AG09309 (cell line): ENCODE measurements at regions not wholly inside any gene's neighbourhood (a gene's known extent, or its start where the extent isn't known, plus 50 kb on each side); places are given as distances from the start of the nearest gene placed in this dataset.

ENCODE experiments used
- DNase-seq: peaks from one replicate; pipeline ENCODE4 v3.0.0-alpha.2; 2010; ENCODE audit warnings: low read depth
- H3K4me3 ChIP-seq: 2 replicates; pipeline ENCODE4 v1.5.1; 2011; ENCODE audit warnings: mild to moderate bottlenecking, low read depth, low read length, moderate library complexity; ENCODE audit not compliant: control insufficient read depth
- TF ChIP-seq, protein P1 (sequence below): IDR thresholded peaks from 2 replicates; pipeline ENCODE4 v1.5.1; 2011; ENCODE audit warnings: mild to moderate bottlenecking, low read depth, low read length, inconsistent platforms; ENCODE audit not compliant: insufficient read depth, control insufficient read depth; ENCODE audit errors: missing control alignments

DNA sequence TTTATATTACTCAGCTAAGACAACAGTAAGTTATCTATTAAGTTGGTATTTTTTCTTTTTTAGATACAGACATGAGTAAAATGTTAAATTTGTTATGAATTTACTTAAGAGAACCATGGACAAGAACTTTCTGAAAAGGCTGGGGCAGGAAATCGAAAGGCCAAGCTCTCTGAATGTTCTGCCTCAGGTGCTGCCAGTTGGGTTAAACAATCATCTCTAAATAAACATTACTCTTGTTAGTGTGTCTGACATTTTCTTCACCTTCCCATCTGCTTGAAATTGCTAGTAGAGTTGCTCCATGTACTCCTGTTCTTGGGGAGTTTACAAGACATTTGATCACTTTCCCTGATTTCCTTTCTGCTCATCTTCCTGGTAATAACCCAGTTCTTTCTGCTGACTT, 87.5 kb downstream of the ANKRD7 start:
- TF ChIP-seq, protein P1, sequence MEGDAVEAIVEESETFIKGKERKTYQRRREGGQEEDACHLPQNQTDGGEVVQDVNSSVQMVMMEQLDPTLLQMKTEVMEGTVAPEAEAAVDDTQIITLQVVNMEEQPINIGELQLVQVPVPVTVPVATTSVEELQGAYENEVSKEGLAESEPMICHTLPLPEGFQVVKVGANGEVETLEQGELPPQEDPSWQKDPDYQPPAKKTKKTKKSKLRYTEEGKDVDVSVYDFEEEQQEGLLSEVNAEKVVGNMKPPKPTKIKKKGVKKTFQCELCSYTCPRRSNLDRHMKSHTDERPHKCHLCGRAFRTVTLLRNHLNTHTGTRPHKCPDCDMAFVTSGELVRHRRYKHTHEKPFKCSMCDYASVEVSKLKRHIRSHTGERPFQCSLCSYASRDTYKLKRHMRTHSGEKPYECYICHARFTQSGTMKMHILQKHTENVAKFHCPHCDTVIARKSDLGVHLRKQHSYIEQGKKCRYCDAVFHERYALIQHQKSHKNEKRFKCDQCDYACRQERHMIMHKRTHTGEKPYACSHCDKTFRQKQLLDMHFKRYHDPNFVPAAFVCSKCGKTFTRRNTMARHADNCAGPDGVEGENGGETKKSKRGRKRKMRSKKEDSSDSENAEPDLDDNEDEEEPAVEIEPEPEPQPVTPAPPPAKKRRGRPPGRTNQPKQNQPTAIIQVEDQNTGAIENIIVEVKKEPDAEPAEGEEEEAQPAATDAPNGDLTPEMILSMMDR = no peak
- H3K4me3 ChIP-seq = no peak overlapping the region
- DNase-seq = no peak

DNA sequence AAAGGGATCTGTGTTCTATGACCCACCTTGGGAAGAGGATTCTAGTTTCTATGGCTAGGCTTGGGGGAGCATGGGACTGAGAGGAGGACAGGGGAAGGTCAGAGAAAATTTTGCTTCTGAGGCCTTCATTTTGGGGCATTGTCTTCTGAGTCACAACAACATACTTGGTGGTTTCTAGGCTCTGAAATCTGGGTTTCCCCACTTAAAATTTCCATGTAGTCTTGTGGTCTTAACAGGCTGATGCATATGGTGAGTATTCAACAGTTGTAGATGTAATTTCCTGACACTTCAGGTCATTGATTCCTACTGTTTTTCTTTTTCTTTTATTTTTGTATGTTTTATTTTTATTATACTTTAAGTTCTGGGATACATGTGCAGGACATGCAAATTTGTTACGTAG, 88.5 kb downstream of the ANKRD7 start:
- DNase-seq = no peak
- no peak overlapping the region for H3K4me3 ChIP-seq
- TF ChIP-seq, protein P1 = no peak

DNA sequence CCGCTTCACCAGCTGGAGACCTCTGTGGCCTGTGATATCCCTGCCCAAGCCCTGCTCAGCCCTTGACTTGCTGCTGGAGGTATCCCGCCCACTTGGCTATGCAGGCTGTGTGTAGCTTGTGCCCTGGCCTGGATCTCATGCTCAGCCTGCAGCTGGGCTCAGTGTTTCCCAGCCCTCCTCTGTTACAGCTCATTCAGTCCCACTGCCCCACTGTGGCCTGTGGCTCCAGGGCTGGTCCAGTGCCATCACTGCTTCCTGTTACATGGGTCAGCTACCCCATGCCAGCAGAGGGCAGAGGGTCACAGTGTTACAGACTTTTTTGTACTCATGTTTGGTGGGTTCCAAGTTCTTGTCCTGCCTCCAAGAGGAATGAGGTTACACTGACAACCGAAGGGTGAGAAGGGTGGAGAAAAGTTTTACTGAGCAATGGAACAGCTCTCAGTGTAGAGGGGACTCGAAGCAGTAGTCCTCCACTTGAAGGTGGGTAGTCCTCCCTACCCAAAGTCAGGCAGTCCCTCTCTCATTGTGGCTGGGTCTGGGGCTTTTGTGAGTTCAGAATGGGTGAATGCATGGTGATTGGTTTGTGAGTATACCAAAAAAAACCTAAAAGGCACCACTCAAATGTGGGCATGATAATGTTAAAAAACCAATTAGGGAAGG, 100.4 kb downstream of the ANKRD7 start:
- TF ChIP-seq, protein P1 = no peak
- H3K4me3 ChIP-seq = no peak overlapping the region
- no peak for DNase-seq

DNA sequence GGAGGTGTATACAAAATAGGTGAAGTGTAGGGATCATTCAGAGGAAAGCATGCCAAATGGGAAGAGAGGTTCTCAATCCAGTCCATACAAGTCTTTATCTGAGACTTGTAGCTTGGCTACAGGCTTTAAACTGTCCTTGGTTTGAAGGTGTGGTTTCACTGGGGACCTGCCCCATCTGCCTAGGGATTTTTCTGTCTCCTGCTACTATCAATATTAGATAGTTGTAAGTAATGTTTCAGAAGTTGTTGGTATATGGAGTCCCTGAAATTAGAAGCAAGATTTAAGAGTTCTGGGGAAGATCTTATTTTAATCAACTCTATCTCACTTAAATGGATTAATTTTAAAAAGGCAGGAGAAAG, 100.9 kb downstream of the ANKRD7 start:
- H3K4me3 ChIP-seq = no peak overlapping the region
- no peak for DNase-seq
- TF ChIP-seq, protein P1 = no peak

DNA sequence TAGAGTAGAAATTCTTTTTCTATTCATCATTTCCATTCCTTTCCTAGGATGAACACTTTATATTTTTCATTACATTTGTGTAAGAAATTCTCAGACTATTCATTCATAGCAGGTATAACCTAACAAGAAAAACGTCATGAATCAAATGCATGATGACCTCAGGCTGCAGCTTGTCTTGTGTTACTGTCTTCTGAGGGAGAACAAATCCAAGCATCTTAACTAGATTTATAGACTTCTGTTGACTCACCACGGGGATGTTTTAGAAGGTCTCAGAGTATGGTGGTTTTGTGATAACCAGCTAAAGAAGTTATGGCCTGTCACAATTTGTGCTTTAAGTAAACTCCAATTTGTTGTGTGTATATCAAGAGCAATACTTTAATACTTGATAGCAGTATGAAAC, 102.7 kb downstream of the ANKRD7 start:
- DNase-seq = no peak
- H3K4me3 ChIP-seq = no peak overlapping the region
- TF ChIP-seq, protein P1 = no peak

DNA sequence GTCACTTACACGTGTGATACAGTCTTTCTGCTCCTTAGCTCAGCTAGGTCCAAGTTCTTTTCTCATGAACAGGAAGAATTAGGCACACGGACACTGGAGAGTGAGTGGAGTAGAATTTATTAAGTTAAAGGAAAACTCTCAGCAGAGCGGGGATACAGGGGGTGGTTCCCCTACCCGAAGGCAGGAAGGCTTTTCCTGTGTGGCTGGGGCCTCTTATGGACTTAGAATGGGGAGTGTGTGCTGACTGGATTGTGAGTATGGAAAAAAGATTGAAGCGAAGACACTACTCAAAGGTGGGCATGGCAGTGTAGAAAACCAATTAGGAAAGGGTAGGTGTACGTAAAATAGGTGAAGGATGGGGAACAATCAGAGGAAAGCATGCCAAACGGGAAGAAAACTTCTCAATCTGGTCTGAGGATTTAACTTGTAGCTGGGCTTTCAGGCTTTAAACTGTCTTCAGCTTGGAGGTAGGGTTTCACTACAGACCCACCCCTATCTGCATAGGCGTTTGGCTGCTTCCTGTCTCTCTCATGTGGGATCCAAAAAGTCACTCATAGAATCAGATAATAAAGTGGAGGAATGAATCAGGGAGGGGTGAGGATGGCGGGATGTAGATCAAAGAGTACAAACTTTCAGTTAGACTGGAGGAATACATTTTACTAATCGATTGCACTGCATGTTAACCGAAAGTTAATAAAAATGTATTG, 104.2 kb downstream of the ANKRD7 start:
- no peak overlapping the region for H3K4me3 ChIP-seq
- no peak for DNase-seq
- TF ChIP-seq, protein P1 = no peak
